Neural progenitor cell (in vitro differentiated cells): ENCODE measurements at regions not wholly inside any gene's neighbourhood (a gene's known extent, or its start where the extent isn't known, plus 50 kb on each side); places are given as distances from the start of the nearest gene placed in this dataset.

Experiments used
- DNase-seq: peaks from one replicate; pipeline ENCODE4 v3.0.0-alpha.2; 2016; ENCODE audit warnings: low spot score
- H2AFZ ChIP-seq: fragments of 200-600 bp; sonication (generic); replicated peaks from 2 replicates; pipeline ENCODE4 v1.6.1; 2016; ENCODE audit warnings: antibody characterized with exemption
- H3F3A ChIP-seq: fragments of 200-600 bp; sonication (generic); 2 replicates; pipeline ENCODE4 v1.6.1; 2016; ENCODE audit warnings: antibody characterized with exemption, low read depth
- H3K27ac ChIP-seq: fragments of 200-600 bp; sonication (generic); 2 replicates; pipeline ENCODE4 v1.5.1; 2016; ENCODE audit warnings: mild to moderate bottlenecking
- H3K27me3 ChIP-seq: fragments of 200-600 bp; sonication (generic); 2 replicates; pipeline ENCODE4 v1.6.1; 2016; ENCODE audit warnings: mild to moderate bottlenecking, moderate library complexity
- H3K36me3 ChIP-seq: fragments of 200-600 bp; sonication (generic); 2 replicates; pipeline ENCODE4 v1.5.1; 2016
- H3K4me1 ChIP-seq: fragments of 200-600 bp; sonication (generic); 2 replicates; pipeline ENCODE4 v1.6.1; 2016; ENCODE audit warnings: mixed run types
- H3K4me2 ChIP-seq: fragments of 200-600 bp; sonication (generic); 2 replicates; pipeline ENCODE4 v1.6.1; 2016
- H3K4me3 ChIP-seq: fragments of 200-600 bp; sonication (generic); 2 replicates; pipeline ENCODE4 v1.5.1; 2016
- H3K79me2 ChIP-seq: fragments of 200-600 bp; sonication (generic); 2 replicates; pipeline ENCODE4 v1.6.1; 2016; ENCODE audit warnings: low read depth
- H3K9ac ChIP-seq: fragments of 200-600 bp; sonication (generic); 2 replicates; pipeline ENCODE4 v1.6.1; 2016
- H3K9me3 ChIP-seq: fragments of 200-600 bp; sonication (generic); 2 replicates; pipeline ENCODE4 v1.5.1; 2016; ENCODE audit warnings: low read depth
- H4K20me1 ChIP-seq: fragments of 200-600 bp; sonication (generic); 2 replicates; pipeline ENCODE4 v1.6.1; 2016; ENCODE audit warnings: low read depth
- H3K27ac Mint-ChIP-seq: 3 replicates; pipeline ENCODE4 v1.8.0; 2021; ENCODE audit warnings: mixed read lengths
- H3K27me3 Mint-ChIP-seq: 2 replicates; pipeline ENCODE4 v1.8.0; 2022; ENCODE audit warnings: low read depth, mild to moderate bottlenecking, inconsistent platforms, moderate library complexity, mixed read lengths; ENCODE audit not compliant: insufficient read depth
- H3K36me3 Mint-ChIP-seq: 3 replicates; pipeline ENCODE4 v1.8.0; 2021; ENCODE audit warnings: mixed read lengths
- H3K4me1 Mint-ChIP-seq: 3 replicates; pipeline ENCODE4 v1.8.0; 2021; ENCODE audit warnings: mixed read lengths
- H3K4me3 Mint-ChIP-seq: 3 replicates; pipeline ENCODE4 v1.8.0; 2021; ENCODE audit warnings: mild to moderate bottlenecking, moderate library complexity, mixed read lengths
- H3K9me3 Mint-ChIP-seq: 3 replicates; pipeline ENCODE4 v1.8.0; 2020; ENCODE audit warnings: mixed read lengths
- CTCF ChIP-seq: fragments of 200-600 bp; sonication (generic); IDR thresholded peaks from 2 replicates; pipeline ENCODE4 v1.5.1; 2017; ENCODE audit warnings: antibody characterized with exemption, mild to moderate bottlenecking
- EZH2 ChIP-seq: fragments of 200-600 bp; sonication (generic); IDR thresholded peaks from 2 replicates; pipeline ENCODE4 v1.6.1; 2017; ENCODE audit warnings: antibody characterized with exemption, mild to moderate bottlenecking, moderate library complexity
- EZH2phosphoT487 ChIP-seq: fragments of 200-600 bp; sonication (generic); IDR thresholded peaks from 2 replicates; pipeline ENCODE4 v1.6.1; 2017; ENCODE audit warnings: antibody characterized with exemption

DNA sequence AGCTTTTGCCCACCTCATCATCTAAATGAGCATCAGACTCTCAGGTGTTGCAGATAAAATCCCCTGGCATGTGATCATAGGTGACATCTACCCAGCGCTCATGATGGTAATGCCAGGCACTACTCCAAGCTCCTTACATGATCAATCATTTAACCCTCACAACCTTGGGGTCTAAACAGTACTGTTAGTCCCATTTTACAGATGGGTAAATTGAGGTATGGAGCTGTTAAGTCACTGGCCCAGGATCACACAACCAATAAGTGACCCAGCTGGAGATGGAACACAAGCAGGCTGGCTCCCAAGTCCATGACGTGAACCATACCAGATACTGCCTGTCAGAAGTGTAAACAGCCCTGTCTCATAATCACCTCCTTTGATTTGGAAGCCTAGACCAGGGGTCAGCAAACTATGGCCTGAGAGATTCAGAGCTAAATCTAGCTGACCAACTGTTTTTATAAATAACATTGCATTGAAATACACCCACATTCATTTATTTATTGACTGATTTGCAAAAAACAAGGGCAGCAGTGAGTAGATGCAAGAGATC is 79.2 kb downstream of the UNC5CL start:
- no peak overlapping the region for H3K4me3 Mint-ChIP-seq
- Histone ChIP-seq H4K20me1 (no peaks in the 10 kb centered on the region), H3K4me1 (peaks cover 9% of the 10 kb centered on the region), H3K27ac (no peak overlapping the region), H3K36me3 (no peaks in the 10 kb centered on the region), H3K9ac (no peak overlapping the region), H3K4me3 (no peak overlapping the region), H3F3A (peaks cover 4% of the 10 kb centered on the region), H3K4me2 (no peak overlapping the region), H3K79me2 (no peaks in the 10 kb centered on the region), H3K9me3 (no peaks in the 10 kb centered on the region), H3K27me3 (no peaks in the 10 kb centered on the region), H2AFZ (no peak overlapping the region)
- no peak overlapping the region for H3K27ac Mint-ChIP-seq
- no peak for DNase-seq
- peaks cover 6% of the 10 kb centered on the region for H3K27me3 Mint-ChIP-seq
- H3K9me3 Mint-ChIP-seq: no peaks in the 10 kb centered on the region
- peaks cover 16% of the 10 kb centered on the region for H3K4me1 Mint-ChIP-seq
- TF ChIP-seq EZH2: no peak
- no peaks in the 10 kb centered on the region for H3K36me3 Mint-ChIP-seq

DNA sequence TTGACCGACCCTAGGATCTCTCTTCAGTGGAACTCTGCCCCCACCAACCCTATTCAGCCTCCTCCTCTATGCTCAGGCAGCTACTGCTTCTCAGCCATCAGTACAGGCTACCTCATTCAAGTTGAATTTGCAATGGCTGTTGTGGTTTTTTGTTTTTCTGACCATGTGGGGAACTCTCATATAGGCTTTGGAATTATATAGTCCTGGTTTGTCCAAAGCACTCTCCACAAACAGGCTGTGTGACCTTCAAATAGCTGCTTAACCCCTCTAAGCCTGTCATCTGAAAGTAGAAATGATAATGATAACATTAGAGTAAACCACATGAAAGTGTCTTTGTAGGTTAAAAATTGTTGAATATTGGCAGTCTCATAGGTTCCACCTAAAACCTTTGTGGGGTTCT is 80.3 kb downstream of the UNC5CL start:
- H3K36me3 ChIP-seq: no peaks in the 10 kb centered on the region
- no peak overlapping the region for H3K4me3 ChIP-seq
- H4K20me1 ChIP-seq: no peaks in the 10 kb centered on the region
- DNase-seq: no peak
- TF ChIP-seq EZH2phosphoT487 (no peak), CTCF (no peak), EZH2 (no peak)
- H3F3A ChIP-seq: peaks cover 4% of the 10 kb centered on the region
- H3K27ac Mint-ChIP-seq: peak overlapping the region; percentile 24
- no peaks in the 10 kb centered on the region for H3K36me3 Mint-ChIP-seq
- H3K27ac ChIP-seq: no peak overlapping the region
- H3K4me1 Mint-ChIP-seq: peaks cover 11% of the 10 kb centered on the region
- peaks cover 6% of the 10 kb centered on the region for H3K27me3 Mint-ChIP-seq
- no peaks in the 10 kb centered on the region for H3K79me2 ChIP-seq
- no peak overlapping the region for H3K4me2 ChIP-seq
- no peak overlapping the region for H3K4me3 Mint-ChIP-seq
- no peaks in the 10 kb centered on the region for H3K9me3 ChIP-seq
- no peaks in the 10 kb centered on the region for H3K9me3 Mint-ChIP-seq
- no peak overlapping the region for H3K9ac ChIP-seq
- H3K4me1 ChIP-seq: peaks cover 9% of the 10 kb centered on the region
- no peak overlapping the region for H2AFZ ChIP-seq
- H3K27me3 ChIP-seq: no peaks in the 10 kb centered on the region

DNA sequence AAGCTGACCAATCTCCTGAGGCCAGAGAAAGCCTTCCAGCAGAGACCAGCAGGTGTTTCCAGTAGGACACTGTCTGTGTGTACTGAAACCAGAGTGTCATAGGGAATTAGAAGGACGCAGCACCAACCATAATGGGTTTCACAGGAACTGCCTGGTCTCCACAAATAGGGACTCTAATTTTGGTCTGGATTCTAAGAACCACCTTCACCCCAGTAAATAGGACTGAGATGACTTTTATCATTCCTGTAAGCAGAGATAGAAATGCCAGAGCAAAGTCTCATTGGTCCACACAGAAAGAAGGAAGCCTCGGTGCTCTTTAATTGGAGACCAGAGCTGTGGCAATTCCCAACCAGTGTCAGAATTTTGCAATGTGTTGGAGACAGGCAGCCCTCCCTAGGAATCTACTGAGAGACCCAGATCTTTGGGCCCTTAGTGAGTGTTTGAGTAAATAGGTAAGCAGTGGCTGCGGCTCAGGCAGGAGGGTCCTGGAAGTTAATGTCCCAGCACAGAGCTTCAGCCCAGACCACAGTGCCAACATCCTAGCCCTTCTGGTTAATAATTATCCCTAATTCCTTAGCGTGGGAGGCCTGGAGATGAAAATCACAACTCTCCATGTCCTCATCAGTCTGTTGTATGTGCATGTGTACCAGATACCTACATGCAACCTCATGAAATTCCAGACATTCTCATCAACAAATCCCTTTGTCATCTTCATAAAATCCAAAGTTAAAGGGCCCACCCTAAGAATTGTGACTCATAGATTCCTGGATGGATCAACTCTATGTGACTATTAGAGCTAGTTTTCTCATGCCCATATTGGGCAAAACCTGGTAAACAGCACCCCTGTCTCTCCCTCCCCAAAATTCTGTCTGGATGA is 81.2 kb downstream of the UNC5CL start:
- TF ChIP-seq EZH2 (no peak), CTCF (no peak)
- Histone ChIP-seq H3K4me1 (peaks cover 9% of the 10 kb centered on the region), H3K79me2 (no peaks in the 10 kb centered on the region), H3F3A (peaks cover 4% of the 10 kb centered on the region), H4K20me1 (no peaks in the 10 kb centered on the region), H3K27ac (no peak overlapping the region), H3K9me3 (no peaks in the 10 kb centered on the region), H3K4me3 (no peak overlapping the region), H2AFZ (no peak overlapping the region), H3K4me2 (no peak overlapping the region), H3K9ac (no peak overlapping the region), H3K27me3 (no peaks in the 10 kb centered on the region), H3K36me3 (no peaks in the 10 kb centered on the region)
- Mint-ChIP-seq H3K4me1 (peaks cover 11% of the 10 kb centered on the region), H3K36me3 (no peaks in the 10 kb centered on the region), H3K4me3 (no peak overlapping the region), H3K27me3 (peaks cover 6% of the 10 kb centered on the region), H3K27ac (no peak overlapping the region), H3K9me3 (no peaks in the 10 kb centered on the region)
- DNase-seq: no peak

- no peak overlapping the region for H3K27ac ChIP-seq
- peaks cover 9% of the 10 kb centered on the region for H3K4me1 ChIP-seq
- no peaks in the 10 kb centered on the region for H3K79me2 ChIP-seq
- no peaks in the 10 kb centered on the region for H3K36me3 ChIP-seq
- no peaks in the 10 kb centered on the region for H3K27me3 ChIP-seq
- H3K4me2 ChIP-seq: no peak overlapping the region
- peaks cover 13% of the 10 kb centered on the region for H3K4me1 Mint-ChIP-seq
- H3K27ac Mint-ChIP-seq: no peak overlapping the region
- peak; percentile 8 for DNase-seq
- H3K9me3 Mint-ChIP-seq: no peaks in the 10 kb centered on the region
- H3K27me3 Mint-ChIP-seq: peaks cover 6% of the 10 kb centered on the region
- TF ChIP-seq CTCF: no peak
- no peak for TF ChIP-seq EZH2
- no peak for TF ChIP-seq EZH2phosphoT487
- H3K9me3 ChIP-seq: no peaks in the 10 kb centered on the region
- no peak overlapping the region for H3K4me3 Mint-ChIP-seq
- H2AFZ ChIP-seq: no peak overlapping the region
- H3K36me3 Mint-ChIP-seq: no peaks in the 10 kb centered on the region
- H3F3A ChIP-seq: peaks cover 4% of the 10 kb centered on the region
- H3K4me3 ChIP-seq: no peak overlapping the region
- no peaks in the 10 kb centered on the region for H4K20me1 ChIP-seq
- H3K9ac ChIP-seq: no peak overlapping the region
Observed at GRCh38 chr6:40956936-40957335, 82.1 kb downstream of the UNC5CL start.
